ENCODE measurements at regions not wholly inside any gene's neighbourhood (a gene's known extent, or its start where the extent isn't known, plus 50 kb on each side); places are given as distances from the start of the nearest gene placed in this dataset.

DNA sequence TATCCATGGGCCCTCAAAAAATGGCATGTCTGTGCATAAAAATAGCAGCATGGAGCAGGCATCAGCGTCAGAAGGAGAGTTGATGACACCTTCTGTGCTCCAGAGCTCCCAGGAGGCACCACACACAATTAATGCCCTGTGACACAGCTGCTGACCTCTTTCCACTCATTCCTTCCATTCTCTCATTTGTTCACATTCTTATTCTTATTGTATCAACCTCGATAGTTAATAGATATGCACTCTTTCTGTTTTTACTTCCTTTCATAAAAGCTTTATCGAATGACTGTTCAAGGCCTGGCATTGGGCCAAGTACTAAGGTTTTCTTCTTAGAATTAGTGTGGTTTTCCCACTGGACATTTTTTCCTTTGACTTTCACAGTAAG, 266.0 kb upstream of the MTNR1B start:
- H3K4me1 ChIP-seq: peaks cover 0 to 9% (median 4%) of the 10 kb centered on the region in 4 donors
- no peak overlapping the region for H3K4me3 ChIP-seq
- 35 to 39% methylated on average over 3 of the region's 3 CpGs for WGBS, 2 donors
- H3K36me3 ChIP-seq: no peaks in the 10 kb centered on the region
- no peak for DNase-seq
- H3K27ac ChIP-seq: no peak overlapping the region
- no peaks in the 10 kb centered on the region for H3K27me3 ChIP-seq
- no peak for ATAC-seq (ENCODE audit: low FRiP score in 2 of 2)
- H3K9me3 ChIP-seq: no peaks in the 10 kb centered on the region
- TF ChIP-seq POLR2A (IDR thresholded peaks at IDR 0.05) (no peak), EP300 (IDR thresholded peaks at IDR 0.05) (no peak), POLR2AphosphoS5 (IDR thresholded peaks at IDR 0.05) (no peak)
- TF ChIP-seq, protein P1, sequence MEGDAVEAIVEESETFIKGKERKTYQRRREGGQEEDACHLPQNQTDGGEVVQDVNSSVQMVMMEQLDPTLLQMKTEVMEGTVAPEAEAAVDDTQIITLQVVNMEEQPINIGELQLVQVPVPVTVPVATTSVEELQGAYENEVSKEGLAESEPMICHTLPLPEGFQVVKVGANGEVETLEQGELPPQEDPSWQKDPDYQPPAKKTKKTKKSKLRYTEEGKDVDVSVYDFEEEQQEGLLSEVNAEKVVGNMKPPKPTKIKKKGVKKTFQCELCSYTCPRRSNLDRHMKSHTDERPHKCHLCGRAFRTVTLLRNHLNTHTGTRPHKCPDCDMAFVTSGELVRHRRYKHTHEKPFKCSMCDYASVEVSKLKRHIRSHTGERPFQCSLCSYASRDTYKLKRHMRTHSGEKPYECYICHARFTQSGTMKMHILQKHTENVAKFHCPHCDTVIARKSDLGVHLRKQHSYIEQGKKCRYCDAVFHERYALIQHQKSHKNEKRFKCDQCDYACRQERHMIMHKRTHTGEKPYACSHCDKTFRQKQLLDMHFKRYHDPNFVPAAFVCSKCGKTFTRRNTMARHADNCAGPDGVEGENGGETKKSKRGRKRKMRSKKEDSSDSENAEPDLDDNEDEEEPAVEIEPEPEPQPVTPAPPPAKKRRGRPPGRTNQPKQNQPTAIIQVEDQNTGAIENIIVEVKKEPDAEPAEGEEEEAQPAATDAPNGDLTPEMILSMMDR (IDR thresholded peaks at IDR 0.05): no peak

DNA sequence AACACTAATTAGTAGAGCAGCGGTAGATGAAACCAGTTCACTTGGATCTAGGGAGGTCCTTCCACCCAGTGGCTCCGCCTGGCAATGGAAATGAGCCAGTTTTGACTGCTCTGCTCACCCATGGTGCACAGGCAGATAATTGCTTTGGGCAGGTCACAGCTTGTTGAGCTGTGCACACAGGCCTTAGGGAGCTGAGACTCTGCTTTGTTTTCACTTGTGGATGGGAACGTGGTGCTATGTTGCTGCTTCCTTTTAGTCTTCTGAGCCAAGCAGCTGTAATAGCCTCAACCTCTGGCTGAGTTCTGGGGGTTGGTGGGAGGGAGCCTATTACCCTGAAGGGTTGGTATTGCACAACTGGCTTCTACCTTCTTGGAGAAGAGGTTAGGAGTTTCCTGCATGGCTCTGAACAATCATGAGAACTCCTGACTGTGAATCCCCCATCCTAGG, 262.3 kb upstream of the MTNR1B start:
- Histone ChIP-seq H3K4me1 (peaks cover 0 to 9% (median 4%) of the 10 kb centered on the region in 4 donors), H3K36me3 (no peaks in the 10 kb centered on the region), H3K27me3 (no peaks in the 10 kb centered on the region), H3K9me3 (no peaks in the 10 kb centered on the region), H3K4me3 (no peak overlapping the region), H3K27ac (no peak overlapping the region)
- ATAC-seq (ENCODE audit: low FRiP score in 2 of 2): no peak
- TF ChIP-seq EP300 (IDR thresholded peaks at IDR 0.05): no peak
- no peak for TF ChIP-seq POLR2AphosphoS5 (IDR thresholded peaks at IDR 0.05)
- TF ChIP-seq POLR2A (IDR thresholded peaks at IDR 0.05): no peak
- TF ChIP-seq, protein P1 (IDR thresholded peaks at IDR 0.05): no peak
- no peak for DNase-seq
- 56 to 93% methylated on average over 2 to 3 of the region's 3 CpGs for WGBS, 2 donors

DNA sequence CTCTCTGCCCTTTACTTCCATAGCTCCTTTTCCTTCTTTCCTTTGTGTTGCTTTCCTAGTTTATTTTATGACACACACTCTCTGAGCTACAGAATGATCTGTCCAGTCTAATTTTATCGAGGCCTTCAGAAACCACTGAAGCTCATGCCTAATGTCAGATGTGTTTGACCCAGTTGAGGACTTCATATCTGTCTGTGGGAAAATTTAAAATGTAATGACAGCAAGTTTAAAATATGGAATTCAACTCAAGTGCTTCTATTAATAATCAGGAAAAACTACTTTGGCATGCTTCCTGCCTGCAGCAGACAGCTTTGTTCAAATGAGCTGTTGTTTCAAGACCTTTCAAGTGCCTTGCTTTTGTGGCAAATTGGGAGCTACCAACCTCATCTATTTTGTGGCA, 261.8 kb upstream of the MTNR1B start:
- H3K36me3 ChIP-seq: no peaks in the 10 kb centered on the region
- no peak overlapping the region for H3K27ac ChIP-seq
- H3K4me1 ChIP-seq: peaks cover 0 to 9% (median 4%) of the 10 kb centered on the region in 4 donors
- no peak for TF ChIP-seq EP300 (IDR thresholded peaks at IDR 0.05)
- no peak for TF ChIP-seq POLR2AphosphoS5 (IDR thresholded peaks at IDR 0.05)
- ATAC-seq (ENCODE audit: low FRiP score in 2 of 2) (no peak), DNase-seq (no peak)
- no peaks in the 10 kb centered on the region for H3K9me3 ChIP-seq
- no peaks in the 10 kb centered on the region for H3K27me3 ChIP-seq
- no peak overlapping the region for H3K4me3 ChIP-seq
- 12 to 23% methylated on average over 1 of the region's 1 CpG for WGBS, 2 donors

DNA sequence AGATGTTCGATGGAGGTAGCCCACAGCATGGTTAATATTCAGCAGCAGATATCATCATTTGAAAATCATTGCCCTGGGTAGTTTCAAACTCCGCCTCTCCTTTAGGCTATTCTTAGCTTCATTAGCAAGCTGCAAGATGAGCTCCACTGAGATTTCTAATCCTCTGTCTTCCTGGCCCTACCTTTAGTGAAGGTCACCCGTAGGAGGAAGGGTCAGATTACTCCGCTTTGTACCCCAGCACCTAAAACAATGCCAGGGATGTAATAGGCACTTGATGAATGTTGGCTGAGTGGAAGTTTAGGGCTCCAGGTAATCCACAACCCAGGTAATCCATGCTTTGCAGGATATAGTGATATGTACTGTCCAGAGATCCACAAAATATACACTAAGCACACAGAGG, 260.1 kb upstream of the MTNR1B start:
- WGBS, 2 donors: 92 to 93% methylated on average over 4 of the region's 4 CpGs
- no peak for DNase-seq
- no peak for TF ChIP-seq POLR2AphosphoS5 (IDR thresholded peaks at IDR 0.05)
- TF ChIP-seq, protein P1 (IDR thresholded peaks at IDR 0.05): no peak
- no peak for TF ChIP-seq EP300 (IDR thresholded peaks at IDR 0.05)

DNA sequence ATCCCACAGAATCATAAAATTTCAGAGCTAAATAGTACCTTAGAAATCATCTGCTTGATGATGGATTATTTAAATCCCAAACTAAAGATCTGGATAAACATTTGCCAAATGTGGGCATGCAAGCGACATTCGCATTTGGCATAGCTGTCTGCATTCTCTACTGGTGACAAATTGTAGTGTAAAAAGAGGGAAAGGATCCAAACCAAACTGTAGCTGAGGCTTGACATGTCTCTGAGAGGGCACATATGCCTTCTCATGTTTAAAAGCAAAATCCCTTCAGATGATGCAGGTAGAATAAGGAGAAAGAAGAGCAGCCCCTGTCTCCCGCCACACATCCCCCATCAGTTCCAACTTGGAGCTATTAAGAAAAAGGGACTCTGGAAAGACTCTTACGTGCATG, 257.5 kb upstream of the MTNR1B start:
- no peak overlapping the region for H3K27ac ChIP-seq
- TF ChIP-seq POLR2AphosphoS5 (IDR thresholded peaks at IDR 0.05) (no peak), POLR2A (IDR thresholded peaks at IDR 0.05) (no peak), EP300 (IDR thresholded peaks at IDR 0.05) (no peak)
- WGBS, 2 donors: 73 to 81% methylated on average over 4 of the region's 4 CpGs
- H3K4me3 ChIP-seq: no peak overlapping the region
- peaks cover 0 to 9% (median 4%) of the 10 kb centered on the region in 4 donors for H3K4me1 ChIP-seq
- no peak for ATAC-seq (ENCODE audit: low FRiP score in 2 of 2)
- no peak for DNase-seq
- H3K27me3 ChIP-seq: no peaks in the 10 kb centered on the region
- H3K36me3 ChIP-seq: no peaks in the 10 kb centered on the region
- no peaks in the 10 kb centered on the region for H3K9me3 ChIP-seq

More for the DNA sequence above, 260.1 kb upstream of the MTNR1B start:
- Histone ChIP-seq H3K27ac (no peak overlapping the region), H3K36me3 (no peaks in the 10 kb centered on the region), H3K4me3 (no peak overlapping the region), H3K9me3 (no peaks in the 10 kb centered on the region), H3K27me3 (no peaks in the 10 kb centered on the region), H3K4me1 (peaks cover 0 to 9% (median 4%) of the 10 kb centered on the region in 4 donors)
- ATAC-seq (ENCODE audit: low FRiP score in 2 of 2): no peak

DNA sequence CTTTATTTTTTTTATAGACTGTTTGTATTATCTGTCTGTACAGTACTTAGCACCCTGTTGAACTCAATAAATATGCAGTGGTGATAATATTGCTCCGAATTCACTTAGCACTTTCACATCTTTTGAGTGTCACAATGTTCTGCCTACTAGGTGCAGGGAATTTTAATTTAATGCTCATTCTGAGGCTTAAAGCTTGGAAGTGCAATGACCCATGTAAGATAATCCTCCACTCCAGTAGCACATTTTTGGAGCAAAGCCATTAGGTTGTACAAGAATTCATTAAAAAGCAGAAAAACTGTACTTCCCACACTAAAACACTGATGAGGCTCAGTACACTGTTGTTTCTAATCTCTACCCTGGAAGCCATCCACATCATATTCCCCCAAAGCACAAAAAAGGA, 255.3 kb upstream of the MTNR1B start:
- no peaks in the 10 kb centered on the region for H3K27me3 ChIP-seq
- ATAC-seq (ENCODE audit: low FRiP score in 2 of 2) (no peak), DNase-seq (no peak)
- WGBS, 2 donors: 67 to 69% methylated on average over 1 of the region's 1 CpG
- H3K4me1 ChIP-seq: no peaks in the 10 kb centered on the region
- no peaks in the 10 kb centered on the region for H3K36me3 ChIP-seq
- no peak overlapping the region for H3K27ac ChIP-seq
- no peak overlapping the region for H3K4me3 ChIP-seq
- TF ChIP-seq EP300 (IDR thresholded peaks at IDR 0.05): no peak
- no peak for TF ChIP-seq POLR2A (IDR thresholded peaks at IDR 0.05)
- TF ChIP-seq, protein P1 (IDR thresholded peaks at IDR 0.05): no peak
- TF ChIP-seq POLR2AphosphoS5 (IDR thresholded peaks at IDR 0.05): no peak
- H3K9me3 ChIP-seq: no peaks in the 10 kb centered on the region

Data from upper lobe of left lung (tissue), 6 donors.